Hepatocyte (in vitro differentiated cells): ENCODE measurements at regions not wholly inside any gene's neighbourhood (a gene's known extent, or its start where the extent isn't known, plus 50 kb on each side); places are given as distances from the start of the nearest gene placed in this dataset.

Experiments
- DNase-seq: peaks from one replicate; pipeline ENCODE4 v3.0.0-alpha.2; 2016; ENCODE audit warnings: low spot score
- H2AFZ ChIP-seq: fragments of 200-600 bp; sonication (generic); 2 replicates; pipeline ENCODE4 v1.6.0; 2016; ENCODE audit warnings: antibody characterized with exemption, mild to moderate bottlenecking
- H3K27ac ChIP-seq: fragments of 200-600 bp; sonication (generic); 2 replicates; pipeline ENCODE4 v1.5.1; 2016; ENCODE audit warnings: mild to moderate bottlenecking
- H3K27me3 ChIP-seq: fragments of 200-600 bp; sonication (generic); 2 replicates; pipeline ENCODE4 v1.6.1; 2016
- H3K36me3 ChIP-seq: fragments of 200-600 bp; sonication (generic); replicated peaks from 2 replicates; pipeline ENCODE4 v1.5.1; 2016; ENCODE audit warnings: low read depth; ENCODE audit not compliant: insufficient read depth
- H3K4me1 ChIP-seq: fragments of 200-600 bp; sonication (generic); 2 replicates; pipeline ENCODE4 v1.5.1; 2016; ENCODE audit warnings: mild to moderate bottlenecking, moderate library complexity; ENCODE audit not compliant: insufficient read depth
- H3K4me2 ChIP-seq: fragments of 200-600 bp; sonication (generic); 2 replicates; pipeline ENCODE4 v1.6.0; 2016
- H3K4me3 ChIP-seq: fragments of 200-600 bp; sonication (generic); 2 replicates; pipeline ENCODE4 v1.5.1; 2016; ENCODE audit warnings: mild to moderate bottlenecking
- H3K79me2 ChIP-seq: fragments of 200-600 bp; sonication (generic); 2 replicates; pipeline ENCODE4 v1.6.0; 2017; ENCODE audit warnings: mild to moderate bottlenecking
- H3K9me2 ChIP-seq: fragments of 200-600 bp; sonication (generic); replicated peaks from 2 replicates; pipeline ENCODE4 v1.6.0; 2017; ENCODE audit warnings: mild to moderate bottlenecking; ENCODE audit not compliant: insufficient read depth
- H3K9me3 ChIP-seq: fragments of 200-600 bp; sonication (generic); 2 replicates; pipeline ENCODE4 v1.5.1; 2016; ENCODE audit warnings: low read depth, mild to moderate bottlenecking
- H4K20me1 ChIP-seq: fragments of 200-600 bp; sonication (generic); 2 replicates; pipeline ENCODE4 v1.6.0; 2016; ENCODE audit warnings: mild to moderate bottlenecking; ENCODE audit not compliant: insufficient read depth, poor library complexity, severe bottlenecking
- EZH2 ChIP-seq: fragments of 200-600 bp; sonication (generic); IDR thresholded peaks from 2 replicates; pipeline ENCODE4 v1.6.1; 2016; ENCODE audit warnings: antibody characterized with exemption, mild to moderate bottlenecking, borderline replicate concordance
- EZH2phosphoT487 ChIP-seq: fragments of 200-600 bp; sonication (generic); IDR thresholded peaks from one replicate; pipeline ENCODE4 v1.6.1; 2018; ENCODE audit warnings: antibody characterized with exemption, mild to moderate bottlenecking, low read depth, moderate library complexity; ENCODE audit not compliant: unreplicated experiment, severe bottlenecking
- WGBS: methylation state at CpG from one replicate; pipeline ENCODE4 v1.1.6; 2016; ENCODE audit warnings: low lambda C conversion rate; ENCODE audit errors: missing lambda C conversion rate; 5-methylcytosine and 5-hydroxymethylcytosine counted together
- TF ChIP-seq, protein P1 (sequence below): fragments of 200-600 bp; sonication (generic); IDR thresholded peaks from 2 replicates; pipeline ENCODE4 v1.5.1; 2016; ENCODE audit warnings: antibody characterized with exemption, mild to moderate bottlenecking; ENCODE audit not compliant: poor library complexity

DNA sequence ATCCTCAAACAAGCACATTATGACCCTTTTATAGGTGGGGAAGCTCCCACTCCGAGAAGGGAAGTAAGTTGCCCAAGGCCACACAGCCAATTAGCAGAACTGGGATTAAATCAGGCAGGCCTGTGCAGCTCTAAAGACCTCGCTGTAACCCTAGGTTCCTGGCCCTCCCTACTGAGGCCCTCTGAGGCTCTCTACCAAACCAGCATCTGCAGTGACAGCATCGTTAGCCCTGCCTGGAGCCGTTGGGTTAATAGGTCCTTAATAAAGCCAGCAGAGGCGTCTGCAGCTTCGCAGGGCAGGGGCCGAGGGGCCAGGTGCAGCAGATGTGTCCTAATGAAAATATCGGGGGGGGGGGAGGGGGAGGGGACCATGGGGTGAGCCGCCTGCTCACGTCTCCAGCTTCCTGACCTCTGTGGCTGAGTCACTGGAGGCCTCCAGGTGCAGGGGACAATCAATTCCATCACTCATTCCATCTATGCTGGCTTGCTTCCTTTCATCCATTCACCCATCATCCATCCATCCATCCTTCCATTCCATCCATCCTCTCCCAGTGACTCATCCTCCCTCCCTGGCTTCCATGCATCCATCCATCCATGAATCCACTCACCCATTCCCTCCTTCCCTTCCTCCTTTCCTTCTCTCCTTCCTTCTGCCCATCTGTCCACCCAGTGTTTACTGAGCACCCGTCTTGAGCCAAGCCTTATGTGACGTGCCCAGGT lies 203.9 kb downstream of the C9orf50 start:
- DNase-seq: no peak
- Histone ChIP-seq H3K27ac (peak overlapping the region; percentile 100), H3K79me2 (no peaks in the 10 kb centered on the region), H3K9me3 (no peaks in the 10 kb centered on the region), H3K27me3 (no peaks in the 10 kb centered on the region), H3K4me2 (peak overlapping the region; percentile 49), H3K9me2 (no peaks in the 10 kb centered on the region), H2AFZ (no peak overlapping the region), H4K20me1 (no peaks in the 10 kb centered on the region), H3K4me1 (peaks cover 42% of the 10 kb centered on the region), H3K4me3 (no peak overlapping the region), H3K36me3 (no peaks in the 10 kb centered on the region)
- TF ChIP-seq EZH2 (no peak), EZH2phosphoT487 (no peak)
- TF ChIP-seq, protein P1, sequence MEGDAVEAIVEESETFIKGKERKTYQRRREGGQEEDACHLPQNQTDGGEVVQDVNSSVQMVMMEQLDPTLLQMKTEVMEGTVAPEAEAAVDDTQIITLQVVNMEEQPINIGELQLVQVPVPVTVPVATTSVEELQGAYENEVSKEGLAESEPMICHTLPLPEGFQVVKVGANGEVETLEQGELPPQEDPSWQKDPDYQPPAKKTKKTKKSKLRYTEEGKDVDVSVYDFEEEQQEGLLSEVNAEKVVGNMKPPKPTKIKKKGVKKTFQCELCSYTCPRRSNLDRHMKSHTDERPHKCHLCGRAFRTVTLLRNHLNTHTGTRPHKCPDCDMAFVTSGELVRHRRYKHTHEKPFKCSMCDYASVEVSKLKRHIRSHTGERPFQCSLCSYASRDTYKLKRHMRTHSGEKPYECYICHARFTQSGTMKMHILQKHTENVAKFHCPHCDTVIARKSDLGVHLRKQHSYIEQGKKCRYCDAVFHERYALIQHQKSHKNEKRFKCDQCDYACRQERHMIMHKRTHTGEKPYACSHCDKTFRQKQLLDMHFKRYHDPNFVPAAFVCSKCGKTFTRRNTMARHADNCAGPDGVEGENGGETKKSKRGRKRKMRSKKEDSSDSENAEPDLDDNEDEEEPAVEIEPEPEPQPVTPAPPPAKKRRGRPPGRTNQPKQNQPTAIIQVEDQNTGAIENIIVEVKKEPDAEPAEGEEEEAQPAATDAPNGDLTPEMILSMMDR: no peak
- 56% methylated on average over 9 of the region's 12 CpGs for WGBS

DNA sequence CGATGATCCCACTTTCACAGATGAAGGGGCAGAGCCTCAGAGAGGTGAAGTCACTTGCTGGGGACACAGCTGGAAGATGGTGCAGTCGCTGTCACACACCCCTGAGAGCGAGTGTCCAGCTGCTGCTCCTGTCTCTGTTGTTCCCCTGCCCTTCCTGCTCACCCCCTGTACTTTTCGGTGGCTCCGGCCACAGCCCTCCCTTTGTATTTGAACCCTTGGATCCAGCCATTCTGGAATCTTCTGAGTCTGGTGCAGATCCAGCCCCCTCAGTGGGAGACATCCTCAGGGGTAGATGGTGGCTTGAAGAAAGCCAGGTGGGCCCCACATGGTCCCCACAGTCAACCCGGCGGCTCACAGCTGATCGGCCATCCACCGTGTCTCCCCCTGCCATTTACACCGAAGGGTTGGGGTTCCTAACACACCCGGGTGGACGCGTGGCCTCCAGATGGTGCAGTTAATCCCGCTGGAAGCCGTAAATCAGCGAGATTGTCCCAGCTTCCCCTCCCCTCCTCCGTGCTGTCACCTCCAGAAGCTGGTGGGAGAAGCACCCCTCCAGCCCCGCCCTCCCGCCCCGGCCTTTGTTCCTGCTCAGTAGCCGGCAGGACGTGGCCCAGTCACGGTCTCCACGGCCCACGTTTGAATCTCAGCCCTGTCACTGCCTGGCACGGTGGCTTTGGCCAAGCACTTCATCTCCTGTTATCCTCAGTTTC lies 204.8 kb downstream of the C9orf50 start:
- Histone ChIP-seq H3K9me2 (no peaks in the 10 kb centered on the region), H3K27ac (peak overlapping the region; percentile 100), H3K4me3 (no peak overlapping the region), H3K4me2 (peak overlapping the region; percentile 49), H3K79me2 (no peaks in the 10 kb centered on the region), H2AFZ (no peak overlapping the region), H3K9me3 (no peaks in the 10 kb centered on the region), H4K20me1 (no peaks in the 10 kb centered on the region), H3K4me1 (peaks cover 47% of the 10 kb centered on the region), H3K27me3 (no peaks in the 10 kb centered on the region), H3K36me3 (no peaks in the 10 kb centered on the region)
- DNase-seq: peak; percentile 58
- WGBS: 46% methylated on average over 18 of the region's 26 CpGs
- TF ChIP-seq, protein P1: no peak
- no peak for TF ChIP-seq EZH2phosphoT487
- no peak for TF ChIP-seq EZH2

DNA sequence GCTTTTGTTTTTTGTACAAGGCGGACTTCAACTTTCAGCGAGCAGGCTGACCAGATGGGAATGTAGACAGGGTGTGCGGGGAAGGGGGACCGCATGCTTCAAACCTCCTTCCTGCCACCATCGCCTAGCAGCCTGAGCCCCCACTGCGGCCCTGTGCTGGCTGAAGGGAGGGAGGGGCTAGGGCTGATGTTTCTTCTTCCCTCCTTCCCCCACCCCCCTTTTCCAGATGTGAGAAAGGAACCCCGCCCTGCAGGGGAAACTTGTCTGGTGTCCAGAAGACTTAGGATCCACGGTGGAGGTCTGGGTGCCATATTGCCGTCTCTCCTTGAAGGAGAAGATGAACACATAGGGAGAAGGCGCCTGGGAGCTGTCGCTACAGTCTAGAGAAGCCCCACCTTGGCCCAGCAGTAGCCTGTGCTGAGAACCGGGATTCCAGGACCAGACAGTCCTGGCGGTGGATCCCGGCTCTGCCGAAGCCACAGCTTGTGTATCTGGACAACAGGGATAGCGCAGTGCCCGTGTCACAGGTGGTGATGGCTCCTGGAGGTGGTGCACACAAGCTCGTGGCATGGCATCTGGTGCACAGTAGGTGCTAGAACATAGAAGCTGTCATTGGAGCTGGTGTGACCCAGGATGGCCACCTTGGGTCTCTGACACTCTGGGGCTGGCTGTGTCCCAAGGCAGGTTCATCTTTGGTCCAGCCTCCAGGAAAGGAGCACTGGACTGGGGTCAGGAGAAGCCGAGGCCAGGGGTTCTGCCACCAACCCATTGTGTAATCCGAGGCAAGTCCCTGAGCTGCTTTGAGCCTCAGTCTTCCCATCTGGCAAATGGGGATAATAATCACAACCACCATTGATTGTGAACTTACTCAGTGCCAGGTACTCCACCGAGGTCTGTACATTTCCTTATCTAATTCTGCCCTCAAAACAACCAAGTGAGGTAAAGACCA lies 205.6 kb downstream of the C9orf50 start:
- no peaks in the 10 kb centered on the region for H3K27me3 ChIP-seq
- H3K4me1 ChIP-seq: peaks cover 47% of the 10 kb centered on the region
- H2AFZ ChIP-seq: no peak overlapping the region
- no peak for TF ChIP-seq EZH2
- TF ChIP-seq, protein P1: no peak
- no peak for TF ChIP-seq EZH2phosphoT487
- no peaks in the 10 kb centered on the region for H3K36me3 ChIP-seq
- no peaks in the 10 kb centered on the region for H3K79me2 ChIP-seq
- peak overlapping the region; percentile 87 for H3K4me2 ChIP-seq
- H3K9me2 ChIP-seq: no peaks in the 10 kb centered on the region
- no peak overlapping the region for H3K4me3 ChIP-seq
- no peaks in the 10 kb centered on the region for H3K9me3 ChIP-seq
- DNase-seq: peak; percentile 66
- 70% methylated on average over 18 of the region's 21 CpGs for WGBS
- H4K20me1 ChIP-seq: no peaks in the 10 kb centered on the region
- peak overlapping the region; percentile 100 for H3K27ac ChIP-seq
